ENCODE measurements at regions not wholly inside any gene's neighbourhood (a gene's known extent, or its start where the extent isn't known, plus 50 kb on each side); places are given as distances from the start of the nearest gene placed in this dataset.

GRCh38 chr13:21910546-21910945 is 239.7 kb downstream of the FGF9 start:
- Histone ChIP-seq H3K4me2 (ENCODE audit: low read depth, low read length) (no peak overlapping the region), H3K4ac (ENCODE audit: low read depth, low read length) (no peak overlapping the region), H4K20me1 (ENCODE audit: insufficient read depth, low read length) (no peaks in the 10 kb centered on the region), H3K9ac (ENCODE audit: low read depth, low read length) (no peak overlapping the region), H3K27me3 (ENCODE audit: control insufficient read depth, insufficient read depth, low read length) (no peaks in the 10 kb centered on the region; the same call in 1 of the 2 replicates), H4K5ac (ENCODE audit: low read depth, low read length) (no peak overlapping the region), H3K27ac (ENCODE audit: insufficient read depth, low read length) (no peak overlapping the region), H2AFZ (replicated peaks; ENCODE audit: low read length, poor library complexity) (no peak overlapping the region), H3K18ac (ENCODE audit: low read depth, low read length) (no peak overlapping the region), H3K23ac (ENCODE audit: low read depth, low read length) (no peak overlapping the region), H2BK5ac (ENCODE audit: low read depth, low read length, poor library complexity, severe bottlenecking) (no peak overlapping the region), H2BK20ac (ENCODE audit: low read depth, low read length) (no peak overlapping the region), H3K4me3 (ENCODE audit: insufficient read depth, low read depth, low read length) (no peak overlapping the region), H3K14ac (replicated peaks; ENCODE audit: low read depth, low read length) (no peak overlapping the region), H4K91ac (ENCODE audit: insufficient read depth, low read depth, low read length) (no peak overlapping the region), H3K4me1 (ENCODE audit: control insufficient read depth, insufficient read depth, low read length) (no peaks in the 10 kb centered on the region; the same call in 1 of the 2 replicates), H2AK5ac (ENCODE audit: low read depth, low read length) (no peak overlapping the region), H3K9me1 (ENCODE audit: insufficient read depth, low read length) (no peaks in the 10 kb centered on the region), H3K36me3 (ENCODE audit: control insufficient read depth, insufficient read depth, low read length) (no peaks in the 10 kb centered on the region), H4K8ac (ENCODE audit: low read depth in 2 of 2, low read length in 2 of 2) (no peak overlapping the region), H2BK120ac (ENCODE audit: low read depth, low read length) (no peak overlapping the region), H2AK9ac (replicated peaks; ENCODE audit: low read depth, low read length, poor library complexity) (no peak overlapping the region), H2BK15ac (ENCODE audit: low read depth, low read length) (no peak overlapping the region), H3K79me1 (ENCODE audit: low read depth in 1 of 2, low read length in 2 of 2) (no peaks in the 10 kb centered on the region), H3K9me3 (ENCODE audit: control insufficient read depth, insufficient read depth, low read length) (no peaks in the 10 kb centered on the region), H3K56ac (ENCODE audit: extremely low read depth, insufficient read depth, low read length) (no peak overlapping the region)
- in situ Hi-C loops (cut with MboI; ENCODE audit: low sequenced_read_pairs) (no loop called here), intact Hi-C loops (cut with micrococcal nuclease) (loop anchor here (5.0 kb wide), 1 partner anchor 367 kb away; no protein-coding TSS in a partner anchor), dilution Hi-C loops (cut with HindIII; ENCODE audit: low sequenced_read_pairs, unreplicated experiment) (no loop called here)
- ChIA-PET POLR2A (ENCODE audit: unreplicated experiment) (no interaction called here), CTCF (no interaction called here)
- no TSS peak for BruUV-seq (replicated peaks)
- DNase-seq, result no peak
- ATAC-seq (ENCODE audit: low read depth), result no peak
- TF ChIP-seq NFE2L2 (IDR thresholded peaks at IDR 0.05; ENCODE audit: low read depth, low read length) (no peak), RFX5 (IDR thresholded peaks at IDR 0.05; ENCODE audit: low read depth, low read length) (no peak), CHD1 (IDR thresholded peaks at IDR 0.05; ENCODE audit: low read depth, low read length) (no peak), POLR2A (IDR thresholded peaks at IDR 0.05; ENCODE audit: low read depth, low read length) (no peak), MAFK (IDR thresholded peaks at IDR 0.05; ENCODE audit: low read depth, low read length) (no peak), BHLHE40 (IDR thresholded peaks at IDR 0.05; ENCODE audit: low read depth, low read length) (no peak), SMC3 (IDR thresholded peaks at IDR 0.05; ENCODE audit: low read depth, low read length) (no peak), FOS (IDR thresholded peaks at IDR 0.05; ENCODE audit: low read depth, low read length) (no peak), CEBPB (IDR thresholded peaks at IDR 0.05; ENCODE audit: low read depth, low read length) (no peak), MAZ (IDR thresholded peaks at IDR 0.05; ENCODE audit: borderline replicate concordance, low read depth, low read length) (no peak), MXI1 (IDR thresholded peaks at IDR 0.05; ENCODE audit: borderline replicate concordance, low read depth, low read length) (no peak), RAD21 (IDR thresholded peaks at IDR 0.05; ENCODE audit: low read length) (no peak), ELK1 (IDR thresholded peaks at IDR 0.05; ENCODE audit: borderline replicate concordance, low read depth, low read length) (no peak), RCOR1 (IDR thresholded peaks at IDR 0.05; ENCODE audit: insufficient replicate concordance, low read length) (no peak)
- TF ChIP-seq, protein P1, sequence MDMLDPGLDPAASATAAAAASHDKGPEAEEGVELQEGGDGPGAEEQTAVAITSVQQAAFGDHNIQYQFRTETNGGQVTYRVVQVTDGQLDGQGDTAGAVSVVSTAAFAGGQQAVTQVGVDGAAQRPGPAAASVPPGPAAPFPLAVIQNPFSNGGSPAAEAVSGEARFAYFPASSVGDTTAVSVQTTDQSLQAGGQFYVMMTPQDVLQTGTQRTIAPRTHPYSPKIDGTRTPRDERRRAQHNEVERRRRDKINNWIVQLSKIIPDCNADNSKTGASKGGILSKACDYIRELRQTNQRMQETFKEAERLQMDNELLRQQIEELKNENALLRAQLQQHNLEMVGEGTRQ (IDR thresholded peaks at IDR 0.05; ENCODE audit: low read depth, low read length), result no peak
- TF ChIP-seq, protein P2, sequence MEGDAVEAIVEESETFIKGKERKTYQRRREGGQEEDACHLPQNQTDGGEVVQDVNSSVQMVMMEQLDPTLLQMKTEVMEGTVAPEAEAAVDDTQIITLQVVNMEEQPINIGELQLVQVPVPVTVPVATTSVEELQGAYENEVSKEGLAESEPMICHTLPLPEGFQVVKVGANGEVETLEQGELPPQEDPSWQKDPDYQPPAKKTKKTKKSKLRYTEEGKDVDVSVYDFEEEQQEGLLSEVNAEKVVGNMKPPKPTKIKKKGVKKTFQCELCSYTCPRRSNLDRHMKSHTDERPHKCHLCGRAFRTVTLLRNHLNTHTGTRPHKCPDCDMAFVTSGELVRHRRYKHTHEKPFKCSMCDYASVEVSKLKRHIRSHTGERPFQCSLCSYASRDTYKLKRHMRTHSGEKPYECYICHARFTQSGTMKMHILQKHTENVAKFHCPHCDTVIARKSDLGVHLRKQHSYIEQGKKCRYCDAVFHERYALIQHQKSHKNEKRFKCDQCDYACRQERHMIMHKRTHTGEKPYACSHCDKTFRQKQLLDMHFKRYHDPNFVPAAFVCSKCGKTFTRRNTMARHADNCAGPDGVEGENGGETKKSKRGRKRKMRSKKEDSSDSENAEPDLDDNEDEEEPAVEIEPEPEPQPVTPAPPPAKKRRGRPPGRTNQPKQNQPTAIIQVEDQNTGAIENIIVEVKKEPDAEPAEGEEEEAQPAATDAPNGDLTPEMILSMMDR (conservative IDR thresholded peaks at IDR 0.05; ENCODE audit: low read depth, low read length), result no peak
- WGBS, 2 experiments (ENCODE audit: extremely low coverage in 2 of 2, insufficient read length in 1 of 2), result 71% methylated on average over 1 of the region's 6 CpGs; no CpG with 5 or more reads in 1 of the 2 experiments
